CD14-positive monocyte (primary cell): ENCODE measurements at regions not wholly inside any gene's neighbourhood (a gene's known extent, or its start where the extent isn't known, plus 50 kb on each side); places are given as distances from the start of the nearest gene placed in this dataset.

ENCODE experiments used
- DNase-seq, 3 donors: peaks; one replicate each; pipeline ENCODE4 v3.0.0-alpha.2; 2011 to 2022
- H2AFZ ChIP-seq: 2 replicates; pipeline ENCODE4 v1.6.0; 2012; ENCODE audit warnings: mild to moderate bottlenecking, low read depth, low read length, inconsistent platforms; ENCODE audit not compliant: insufficient read depth, poor library complexity, severe bottlenecking
- H3K27ac ChIP-seq, 2 donors: 1 replicate in 1 of 2; 2 replicates in 1 of 2; pipeline ENCODE4 v1.5.1; 2012 to 2013; ENCODE audit warnings: low read length in 2 of 2, control low read depth in 1 of 2, inconsistent platforms in 1 of 2, low read depth in 1 of 2, mild to moderate bottlenecking in 1 of 2
- H3K27me3 ChIP-seq, 2 donors: one replicate each; pipeline versions ENCODE4 v1.6.0 to v1.6.1; 2011 to 2013; ENCODE audit warnings: low read length in 2 of 2; ENCODE audit not compliant: control insufficient read depth in 2 of 2, insufficient read depth in 2 of 2
- H3K36me3 ChIP-seq, 2 donors: replicated peaks in 1 of 2; 1 replicate in 1 of 2; 2 replicates in 1 of 2; pipeline versions ENCODE4 v1.5.1 to v1.6.1; 2012 to 2013; ENCODE audit warnings: low read length in 2 of 2, control low read depth in 1 of 2, inconsistent platforms in 1 of 2, mild to moderate bottlenecking in 1 of 2; ENCODE audit not compliant: insufficient read depth in 2 of 2, control insufficient read depth in 1 of 2
- H3K4me1 ChIP-seq, 2 donors: 1 replicate in 1 of 2; 2 replicates in 1 of 2; pipeline versions ENCODE4 v1.5.1 to v1.6.1; 2012 to 2013; ENCODE audit warnings: low read length in 2 of 2, control low read depth in 1 of 2, inconsistent platforms in 1 of 2, mild to moderate bottlenecking in 1 of 2, moderate library complexity in 1 of 2; ENCODE audit not compliant: insufficient read depth in 2 of 2, control insufficient read depth in 1 of 2
- H3K4me2 ChIP-seq: replicated peaks from 2 replicates; pipeline ENCODE3; 2012; ENCODE audit warnings: low read length, moderate library complexity, mild to moderate bottlenecking; ENCODE audit not compliant: poor library complexity, severe bottlenecking; ENCODE audit errors: extremely low read depth
- H3K4me3 ChIP-seq, 3 experiments: fragments of 200-600 bp in 1 of 3; sonication (generic) in 1 of 3; replicated peaks in 1 of 3; 1 replicate in 2 of 3; 2 replicates in 1 of 3; pipeline ENCODE4 v1.5.1; 2011 to 2013; ENCODE audit warnings: low read length in 3 of 3, mild to moderate bottlenecking in 3 of 3, control low read depth in 2 of 3, low read depth in 2 of 3, inconsistent platforms in 1 of 3, moderate library complexity in 1 of 3
- H3K79me2 ChIP-seq: 2 replicates; pipeline ENCODE4 v1.6.0; 2012; ENCODE audit warnings: mild to moderate bottlenecking, control low read depth, inconsistent platforms, low read length, moderate library complexity; ENCODE audit not compliant: insufficient read depth
- H3K9ac ChIP-seq: 2 replicates; pipeline ENCODE4 v1.6.0; 2017; ENCODE audit warnings: low read length, mild to moderate bottlenecking; ENCODE audit not compliant: insufficient read depth, poor library complexity, severe bottlenecking
- H3K9me3 ChIP-seq, 2 donors: replicated peaks in 1 of 2; 1 replicate in 1 of 2; 2 replicates in 1 of 2; pipeline versions ENCODE4 v1.5.1 to v1.6.1; 2012 to 2013; ENCODE audit warnings: low read length in 2 of 2, control low read depth in 1 of 2; ENCODE audit not compliant: control insufficient read depth in 1 of 2, insufficient read depth in 1 of 2
- H4K20me1 ChIP-seq: 2 replicates; pipeline ENCODE4 v1.6.0; 2012; ENCODE audit warnings: mild to moderate bottlenecking, low read length, control low read depth, moderate library complexity; ENCODE audit not compliant: insufficient read depth
- H3K27ac Mint-ChIP-seq, 7 donors: one replicate each; pipeline ENCODE4 v1.8.0; 2020; ENCODE audit warnings: mild to moderate bottlenecking in 7 of 7, mixed read lengths in 7 of 7, moderate library complexity in 6 of 7, inconsistent platforms in 2 of 7
- H3K27me3 Mint-ChIP-seq, 3 donors: one replicate each; pipeline ENCODE4 v1.8.0; 2021 to 2022; ENCODE audit warnings: low read depth in 3 of 3, mild to moderate bottlenecking in 3 of 3, mixed read lengths in 3 of 3, moderate library complexity in 3 of 3, inconsistent platforms in 1 of 3
- H3K36me3 Mint-ChIP-seq, 2 donors: one replicate each; pipeline ENCODE4 v1.8.0; 2020; ENCODE audit warnings: mixed read lengths in 2 of 2, inconsistent platforms in 1 of 2, mild to moderate bottlenecking in 1 of 2
- H3K4me1 Mint-ChIP-seq: one replicate; pipeline ENCODE4 v1.8.0; 2020; ENCODE audit warnings: mild to moderate bottlenecking, mixed read lengths
- H3K4me3 Mint-ChIP-seq, 2 donors: one replicate each; pipeline ENCODE4 v1.8.0; 2020; ENCODE audit warnings: mild to moderate bottlenecking in 2 of 2, mixed read lengths in 2 of 2, moderate library complexity in 1 of 2
- H3K9me3 Mint-ChIP-seq, 7 donors: one replicate each; pipeline ENCODE4 v1.8.0; 2020 to 2022; ENCODE audit warnings: mixed read lengths in 7 of 7, mild to moderate bottlenecking in 6 of 7, moderate library complexity in 6 of 7, inconsistent platforms in 2 of 7
- WGBS: methylation state at CpG from one replicate; pipeline ENCODE4 v1.1.5; 2013; ENCODE audit warnings: missing lambda C conversion rate; ENCODE audit not compliant: insufficient coverage; 5-methylcytosine and 5-hydroxymethylcytosine counted together
- intact Hi-C, 2 donors: fragments of 100-400 bp; cut with micrococcal nuclease; formaldehyde crosslinking; loops; one replicate each; pipeline versions ENCODE4 v1.15.0 to v1.15.1; 2023
- TF ChIP-seq, protein P1 (sequence below): fragments of 200-600 bp; IDR thresholded peaks from one replicate; pipeline ENCODE4 v1.8.0; 2022; ENCODE audit warnings: antibody characterized with exemption, mild to moderate bottlenecking

- no peaks in the 10 kb centered on the region for H3K36me3 Mint-ChIP-seq
- H3K4me1 Mint-ChIP-seq: no peaks in the 10 kb centered on the region
- intact Hi-C loops: no loop called here
- H3K27ac Mint-ChIP-seq: no peak overlapping the region
- no peaks in the 10 kb centered on the region for H3K79me2 ChIP-seq
- H3K4me3 ChIP-seq: no peak overlapping the region
- no peaks in the 10 kb centered on the region for H3K36me3 ChIP-seq
- TF ChIP-seq, protein P1, sequence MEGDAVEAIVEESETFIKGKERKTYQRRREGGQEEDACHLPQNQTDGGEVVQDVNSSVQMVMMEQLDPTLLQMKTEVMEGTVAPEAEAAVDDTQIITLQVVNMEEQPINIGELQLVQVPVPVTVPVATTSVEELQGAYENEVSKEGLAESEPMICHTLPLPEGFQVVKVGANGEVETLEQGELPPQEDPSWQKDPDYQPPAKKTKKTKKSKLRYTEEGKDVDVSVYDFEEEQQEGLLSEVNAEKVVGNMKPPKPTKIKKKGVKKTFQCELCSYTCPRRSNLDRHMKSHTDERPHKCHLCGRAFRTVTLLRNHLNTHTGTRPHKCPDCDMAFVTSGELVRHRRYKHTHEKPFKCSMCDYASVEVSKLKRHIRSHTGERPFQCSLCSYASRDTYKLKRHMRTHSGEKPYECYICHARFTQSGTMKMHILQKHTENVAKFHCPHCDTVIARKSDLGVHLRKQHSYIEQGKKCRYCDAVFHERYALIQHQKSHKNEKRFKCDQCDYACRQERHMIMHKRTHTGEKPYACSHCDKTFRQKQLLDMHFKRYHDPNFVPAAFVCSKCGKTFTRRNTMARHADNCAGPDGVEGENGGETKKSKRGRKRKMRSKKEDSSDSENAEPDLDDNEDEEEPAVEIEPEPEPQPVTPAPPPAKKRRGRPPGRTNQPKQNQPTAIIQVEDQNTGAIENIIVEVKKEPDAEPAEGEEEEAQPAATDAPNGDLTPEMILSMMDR: no peak
- no peaks in the 10 kb centered on the region for H3K4me1 ChIP-seq
- no peak overlapping the region for H2AFZ ChIP-seq
- H3K4me2 ChIP-seq: no peak overlapping the region
- H3K27me3 Mint-ChIP-seq: peaks cover 0 to 2% (median 0%) of the 10 kb centered on the region in 3 donors
- DNase-seq: no peak
- H3K27ac ChIP-seq: no peak overlapping the region
- H3K9me3 Mint-ChIP-seq: peaks cover 2 to 13% (median 7%) of the 10 kb centered on the region in 7 donors
- H3K4me3 Mint-ChIP-seq: no peak overlapping the region
- no peaks in the 10 kb centered on the region for H3K27me3 ChIP-seq
- peaks cover 0 to 4% of the 10 kb centered on the region in 2 donors for H3K9me3 ChIP-seq
- no peaks in the 10 kb centered on the region for H4K20me1 ChIP-seq
- H3K9ac ChIP-seq: no peak overlapping the region
Observed at GRCh38 chr3:104935613-104936012, 431.1 kb upstream of the ALCAM start.

DNA sequence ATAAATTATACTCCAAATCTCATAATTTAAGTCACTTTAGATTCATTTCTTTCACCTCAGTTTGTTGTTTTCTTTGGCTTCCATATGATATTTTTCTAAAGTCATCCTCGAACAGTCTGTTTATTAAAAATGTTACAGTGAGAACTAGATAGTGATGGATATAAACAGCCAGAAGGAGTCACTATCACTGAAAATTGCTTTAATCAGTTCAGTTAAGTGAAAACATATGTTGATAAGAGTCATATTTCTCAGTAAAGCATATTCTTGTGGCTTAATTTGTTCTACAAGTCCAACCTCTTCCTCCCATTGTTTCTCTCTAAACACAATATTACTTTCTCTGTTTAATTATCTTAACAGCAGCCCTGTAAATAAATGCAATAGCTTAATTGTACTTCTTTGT, 427.5 kb upstream of the ALCAM start:
- Mint-ChIP-seq H3K36me3 (no peaks in the 10 kb centered on the region), H3K27me3 (no peaks in the 10 kb centered on the region), H3K27ac (no peak overlapping the region), H3K4me1 (no peaks in the 10 kb centered on the region), H3K9me3 (peaks cover 0 to 5% (median 2%) of the 10 kb centered on the region in 7 donors), H3K4me3 (no peak overlapping the region)
- Histone ChIP-seq H3K9me3 (no peaks in the 10 kb centered on the region), H3K9ac (no peak overlapping the region), H2AFZ (no peak overlapping the region), H3K4me3 (no peak overlapping the region), H3K79me2 (no peaks in the 10 kb centered on the region), H3K4me1 (no peaks in the 10 kb centered on the region), H3K27ac (no peak overlapping the region), H3K4me2 (no peak overlapping the region), H4K20me1 (no peaks in the 10 kb centered on the region), H3K36me3 (no peaks in the 10 kb centered on the region), H3K27me3 (no peaks in the 10 kb centered on the region)
- no peak for DNase-seq
- intact Hi-C loops: no loop called here
- WGBS: no CpG with 5 or more reads among the region's 1 CpG
- TF ChIP-seq, protein P1: no peak
